HG03095 (cell line): ENCODE measurements at regions not wholly inside any gene's neighbourhood (a gene's known extent, or its start where the extent isn't known, plus 50 kb on each side); places are given as distances from the start of the nearest gene placed in this dataset.

Experiments
- ATAC-seq: cut with Tn5 transposase; IDR thresholded peaks from one replicate; pipeline ENCODE4 v1.9.1; 2021; ENCODE audit warnings: moderate library complexity; ENCODE audit not compliant: unreplicated experiment

DNA sequence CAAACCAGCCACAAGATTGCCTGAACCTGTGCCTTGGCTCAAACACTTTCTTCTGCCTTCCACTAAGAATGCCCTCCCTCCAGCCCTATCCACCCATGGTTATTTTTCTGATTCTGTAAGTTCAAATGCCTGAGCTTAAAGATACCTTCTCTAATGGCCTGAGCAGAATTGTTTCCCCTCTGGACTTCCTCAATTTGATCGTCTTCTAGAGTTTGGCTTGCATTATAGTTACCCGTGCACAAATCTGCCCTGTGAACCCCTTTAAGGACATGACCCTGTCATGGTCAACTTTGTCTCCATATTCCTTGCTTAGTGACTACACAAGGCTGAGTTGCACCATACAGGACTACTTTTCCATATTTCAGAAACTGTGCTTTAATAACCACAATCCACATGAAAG lies 481.0 kb downstream of the FOXO1 start:
- ATAC-seq, result no peak

DNA sequence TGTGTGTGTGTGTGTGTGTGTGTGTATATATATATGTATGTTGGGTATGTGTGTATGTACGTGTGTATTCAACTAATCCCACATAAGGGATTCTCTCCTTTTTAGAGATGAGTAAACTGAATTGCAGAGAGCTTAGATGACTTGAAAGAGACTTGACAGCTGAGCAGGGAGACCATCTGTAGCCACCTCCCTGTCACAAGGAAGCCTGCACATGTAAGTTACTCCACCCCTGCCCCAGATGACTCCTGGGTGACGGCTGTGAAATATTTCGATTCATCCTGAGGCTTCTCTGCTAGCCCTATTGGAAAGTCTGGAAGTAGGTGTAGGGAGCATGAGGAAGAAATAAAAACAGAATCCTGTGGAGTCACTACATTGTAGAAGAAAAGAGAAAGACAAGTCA lies 480.4 kb downstream of the FOXO1 start:
- ATAC-seq, result no peak

DNA sequence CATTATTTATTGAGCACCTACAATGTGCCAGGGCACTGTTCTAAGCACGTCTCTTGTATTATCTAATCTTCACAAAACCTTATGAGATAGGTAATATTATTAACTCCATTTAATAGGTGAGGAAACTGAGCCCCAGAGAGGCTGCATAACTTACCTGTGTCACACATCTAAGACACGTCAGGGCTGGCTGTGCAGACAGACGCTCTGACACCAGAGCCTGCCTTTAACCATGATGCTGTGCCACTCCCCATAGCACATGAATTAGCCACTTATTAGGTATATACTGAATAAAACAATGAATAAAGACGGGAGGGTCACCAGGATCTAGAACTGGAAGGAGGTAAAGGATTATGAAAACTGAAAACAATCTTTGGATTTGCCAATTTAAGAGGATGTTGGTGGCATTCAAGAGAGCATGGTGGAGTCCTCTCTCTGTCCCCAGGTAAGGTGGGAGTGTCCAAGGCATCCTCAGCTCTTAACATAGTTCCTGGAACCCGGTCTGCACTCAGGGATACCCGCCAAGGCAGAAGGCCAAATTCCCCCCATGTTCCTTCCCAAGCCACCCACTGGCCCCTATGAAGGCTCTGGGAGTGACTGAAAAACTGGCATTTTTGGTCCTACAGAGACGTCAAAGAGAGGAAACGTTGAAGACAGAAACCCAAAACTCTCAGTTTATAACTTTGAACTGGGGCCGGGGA lies 479.7 kb downstream of the FOXO1 start:
- ATAC-seq, result no peak

DNA sequence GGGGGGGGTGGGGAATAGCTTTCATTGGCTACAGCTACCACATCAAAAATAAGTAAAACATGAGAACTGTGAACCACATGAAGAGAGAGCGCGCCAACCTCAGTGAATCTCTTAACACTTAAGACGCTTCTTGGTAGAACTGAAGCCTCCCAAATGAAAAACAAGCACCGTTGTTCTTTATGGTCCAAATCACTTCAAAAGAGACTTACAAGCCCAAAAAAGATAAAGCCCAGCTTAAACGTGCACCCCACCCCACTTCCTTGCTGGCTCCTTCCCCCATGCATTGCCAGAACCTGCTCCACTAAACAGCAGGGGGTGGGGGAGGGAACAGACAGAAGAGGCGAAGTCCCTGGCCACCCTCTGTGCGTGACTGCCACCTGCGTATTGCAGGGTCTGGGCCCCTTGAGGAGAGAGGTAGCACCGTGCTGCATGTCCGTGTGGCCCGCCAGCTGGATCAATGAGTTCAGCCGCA lies 479.1 kb downstream of the FOXO1 start:
- ATAC-seq, result no peak

DNA sequence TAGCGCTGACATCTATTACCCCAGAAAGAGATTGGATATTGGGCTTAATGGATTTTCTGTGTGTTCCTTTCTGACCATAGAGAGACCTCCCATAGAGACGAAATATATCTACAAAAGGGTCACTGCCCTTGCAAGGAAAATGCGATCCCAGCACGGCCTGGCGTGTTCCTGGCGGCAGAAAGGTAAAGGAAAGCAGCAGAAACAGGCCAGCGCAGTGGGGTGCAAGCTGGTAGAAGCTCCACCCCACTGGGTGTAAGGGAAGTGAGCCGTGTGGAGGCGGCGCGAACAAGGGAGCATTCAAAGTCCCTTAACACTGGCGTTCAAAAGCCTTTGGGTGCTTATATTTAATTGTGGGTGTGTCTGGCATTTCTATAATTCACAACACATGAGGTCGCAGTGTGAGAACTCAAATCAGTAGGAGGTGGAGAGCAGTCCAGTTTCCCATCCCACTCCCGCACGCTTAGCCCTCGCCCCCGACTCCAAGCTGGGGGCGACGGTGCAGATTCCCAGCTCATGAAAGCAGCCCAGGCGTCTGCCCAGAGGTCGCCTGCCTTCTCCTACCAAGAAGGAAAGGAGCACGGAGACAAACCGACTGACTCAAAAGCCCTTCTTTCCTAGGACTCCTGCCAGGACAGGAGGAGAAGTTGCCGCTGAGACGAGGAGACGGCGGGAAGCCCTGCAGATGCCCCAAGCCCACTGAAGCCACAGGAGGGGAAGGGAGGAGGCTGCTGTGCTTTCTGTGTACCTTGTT lies 478.4 kb downstream of the FOXO1 start:
- ATAC-seq, result no peak

DNA sequence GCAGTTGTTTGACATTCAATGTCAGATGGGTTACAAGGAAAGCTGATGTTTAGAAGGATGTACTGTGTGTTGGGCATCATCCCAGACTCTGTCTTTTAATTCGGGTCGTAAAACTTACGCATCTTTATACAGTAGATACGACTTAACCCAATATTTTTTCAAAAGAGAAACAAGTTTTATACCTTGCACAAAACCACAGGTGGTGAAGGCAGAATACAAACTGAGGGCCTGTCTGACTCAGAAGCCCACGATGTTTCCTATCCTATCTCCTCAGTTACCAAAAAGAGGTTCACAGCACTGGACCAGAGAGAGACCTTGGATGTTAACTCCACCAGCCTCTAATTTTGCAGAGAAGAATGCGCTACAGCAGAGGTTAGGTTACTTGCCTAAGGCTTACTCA lies 477.0 kb downstream of the FOXO1 start:
- ATAC-seq, result no peak

DNA sequence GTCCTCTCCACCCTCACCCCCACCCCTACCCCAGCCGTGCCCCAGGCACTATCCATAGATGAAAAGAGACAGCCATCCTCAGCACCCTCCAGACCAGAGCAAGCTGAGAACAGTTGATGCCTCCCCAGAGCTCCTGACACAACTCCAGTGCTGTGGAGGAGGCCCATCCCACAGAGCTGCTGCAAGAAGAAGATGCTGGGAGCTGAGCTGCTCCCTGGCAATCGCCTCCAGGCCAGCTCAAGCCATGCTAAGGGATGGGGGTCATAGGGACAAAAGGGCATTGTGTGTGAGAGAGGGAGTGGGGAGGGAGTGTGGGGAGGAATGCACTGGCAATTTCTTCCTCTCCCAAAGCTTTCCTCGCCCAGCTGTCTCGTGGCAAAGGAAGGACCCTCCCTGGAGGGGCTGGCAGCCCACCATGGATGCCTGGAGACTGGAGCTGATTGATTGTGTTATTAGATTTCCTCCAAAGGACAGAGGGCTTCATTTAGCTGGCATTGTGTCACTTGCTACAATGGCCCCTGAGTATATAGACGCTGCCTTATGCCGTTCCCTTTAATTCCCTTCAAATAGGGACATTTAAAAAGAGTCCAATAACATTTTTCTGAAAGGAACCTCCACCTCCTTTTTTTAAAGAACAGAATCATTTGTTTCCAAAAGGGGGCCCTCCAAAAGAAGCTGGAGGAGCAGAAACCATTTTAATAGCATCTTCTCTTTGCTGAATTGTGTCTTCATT lies 476.4 kb downstream of the FOXO1 start:
- ATAC-seq, result no peak

DNA sequence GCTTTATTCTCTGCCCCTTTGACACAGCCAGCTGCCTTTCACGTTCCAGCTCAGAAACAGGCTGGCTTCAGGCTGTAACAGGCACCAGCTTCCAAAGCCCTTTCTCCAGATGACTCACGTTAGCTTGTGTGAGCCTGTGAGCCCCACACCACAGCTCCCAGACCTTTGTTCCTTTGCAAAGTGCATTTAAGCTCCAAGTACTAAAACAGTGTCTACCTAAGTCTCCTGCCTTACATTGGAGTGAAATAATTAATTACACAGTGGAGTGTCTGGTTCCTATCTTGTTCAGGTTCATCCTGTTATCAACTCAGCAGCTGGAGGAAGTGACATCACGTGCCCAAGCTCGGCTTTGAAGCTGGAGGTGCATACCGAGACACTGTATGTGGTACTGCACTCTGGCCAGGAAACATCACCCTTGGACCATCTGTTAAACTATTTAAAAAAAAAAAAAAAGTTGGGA lies 475.8 kb downstream of the FOXO1 start:
- ATAC-seq, result no peak

DNA sequence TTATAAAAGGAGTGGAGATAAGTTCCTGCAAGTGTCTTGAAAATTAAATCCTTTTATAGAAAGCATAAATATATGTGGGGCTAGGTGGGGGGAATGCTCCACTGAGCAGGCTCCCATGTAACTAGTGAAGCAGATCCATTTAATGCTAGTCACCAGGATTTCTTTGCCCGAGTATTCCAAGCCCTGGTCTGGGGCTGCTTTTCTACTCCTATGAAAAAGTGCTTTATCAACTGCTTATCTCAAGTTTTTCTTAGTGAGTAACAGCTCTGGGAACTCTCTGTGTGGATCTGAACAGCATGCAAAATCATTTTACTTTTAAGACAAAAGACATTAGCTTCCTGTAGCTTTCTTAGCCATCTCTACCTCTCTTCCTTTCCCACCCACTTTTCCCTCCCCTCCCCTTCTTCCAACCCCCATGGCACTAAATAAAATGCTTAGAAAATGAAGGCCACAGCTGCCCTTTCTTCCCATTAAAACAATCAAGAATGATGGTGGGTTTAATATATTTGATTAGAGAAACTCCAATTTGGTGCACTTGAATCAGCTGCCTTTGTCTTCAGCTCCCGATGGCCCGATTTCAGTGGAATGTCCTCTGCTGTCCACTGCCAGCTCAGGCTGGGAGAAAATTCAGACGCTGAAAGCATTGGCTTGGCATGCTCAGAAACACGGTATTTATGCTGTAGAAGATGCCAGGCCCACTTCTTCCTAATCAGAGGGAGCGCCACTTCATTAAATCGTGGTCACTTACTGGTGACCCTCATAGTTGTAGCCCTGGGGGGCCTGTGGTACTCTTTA lies 475.1 kb downstream of the FOXO1 start:
- no peak for ATAC-seq

DNA sequence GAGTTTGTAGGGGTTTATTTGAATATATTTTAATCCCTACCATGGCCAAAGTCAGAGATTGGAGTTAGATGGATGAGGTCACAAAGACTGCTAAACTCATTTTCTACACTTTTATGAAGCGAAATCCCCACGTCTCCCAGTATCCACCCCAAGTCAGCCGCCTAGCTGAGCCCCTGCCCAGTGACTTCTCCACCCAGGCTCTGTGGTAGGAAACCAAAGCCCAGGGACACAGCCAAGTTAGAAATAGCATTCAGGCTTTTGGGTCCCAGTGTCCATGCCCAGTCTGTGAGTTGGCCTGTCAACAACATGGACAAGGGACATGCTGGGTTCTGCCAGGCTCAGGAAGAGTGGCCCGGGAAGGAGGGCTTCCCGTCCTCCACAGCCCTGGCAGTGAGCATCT lies 474.0 kb downstream of the FOXO1 start:
- ATAC-seq, result no peak

DNA sequence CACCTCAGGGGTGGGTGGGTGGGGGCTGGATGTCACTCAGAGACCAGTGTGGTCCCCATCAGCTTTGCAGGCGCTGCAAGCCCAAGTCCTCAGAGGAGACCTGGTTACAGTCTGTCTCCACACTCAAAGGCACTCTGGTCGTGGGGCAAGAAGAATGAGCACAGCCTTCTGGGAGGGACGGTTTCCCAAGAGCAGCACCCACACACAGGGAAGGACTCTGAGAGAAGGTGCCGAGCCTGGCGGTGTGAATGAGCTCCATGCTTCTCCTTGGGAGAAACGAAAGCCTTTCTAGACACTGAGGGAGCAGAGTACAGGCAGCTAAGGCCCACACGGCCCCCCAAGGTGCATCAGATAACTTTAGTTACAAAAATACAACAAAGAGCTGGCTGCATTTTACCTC lies 473.6 kb downstream of the FOXO1 start:
- no peak for ATAC-seq

DNA sequence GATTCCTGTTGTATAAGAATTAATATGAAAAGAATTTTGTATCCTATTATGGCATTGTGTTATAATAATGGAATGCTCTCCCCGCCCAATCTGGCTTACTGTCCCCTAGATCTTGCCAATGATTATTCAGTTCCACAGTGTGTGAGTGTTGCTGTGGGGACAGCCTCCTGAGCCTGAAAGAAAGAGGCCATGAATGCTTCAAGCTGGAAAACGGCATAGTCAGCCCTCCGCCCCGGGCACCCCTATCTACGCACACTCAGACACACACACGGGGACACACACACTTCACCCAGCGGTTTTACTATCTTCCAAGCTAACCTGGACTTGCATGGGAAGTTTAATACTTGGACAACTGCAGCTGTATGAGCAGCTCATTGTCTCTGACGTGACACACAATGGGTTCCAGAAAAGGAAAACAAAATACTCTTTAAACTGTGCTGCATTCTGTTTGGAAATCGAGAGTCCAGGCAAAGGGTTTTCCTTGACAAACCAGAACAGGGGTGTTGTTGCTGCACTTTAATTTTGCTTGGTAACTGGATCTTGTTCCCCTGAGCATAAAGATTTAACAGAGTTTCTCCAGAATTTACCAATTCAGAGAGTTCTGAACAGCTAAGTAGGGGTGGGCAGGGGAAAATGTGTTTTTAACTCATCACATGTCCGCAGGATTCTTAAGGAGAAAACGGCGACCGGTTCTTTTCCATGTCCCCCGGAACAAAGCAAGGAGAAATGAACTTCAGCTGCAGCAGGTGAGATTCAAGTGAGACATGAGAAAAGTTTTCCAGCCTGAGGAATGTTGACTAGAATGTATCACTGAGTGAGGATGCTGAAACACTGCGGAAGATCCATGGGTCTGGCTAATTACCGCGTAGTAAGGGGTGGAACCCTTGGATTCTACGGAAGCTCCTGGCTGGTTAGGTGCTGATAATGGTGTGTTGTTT lies 472.9 kb downstream of the FOXO1 start:
- ATAC-seq, result no peak

DNA sequence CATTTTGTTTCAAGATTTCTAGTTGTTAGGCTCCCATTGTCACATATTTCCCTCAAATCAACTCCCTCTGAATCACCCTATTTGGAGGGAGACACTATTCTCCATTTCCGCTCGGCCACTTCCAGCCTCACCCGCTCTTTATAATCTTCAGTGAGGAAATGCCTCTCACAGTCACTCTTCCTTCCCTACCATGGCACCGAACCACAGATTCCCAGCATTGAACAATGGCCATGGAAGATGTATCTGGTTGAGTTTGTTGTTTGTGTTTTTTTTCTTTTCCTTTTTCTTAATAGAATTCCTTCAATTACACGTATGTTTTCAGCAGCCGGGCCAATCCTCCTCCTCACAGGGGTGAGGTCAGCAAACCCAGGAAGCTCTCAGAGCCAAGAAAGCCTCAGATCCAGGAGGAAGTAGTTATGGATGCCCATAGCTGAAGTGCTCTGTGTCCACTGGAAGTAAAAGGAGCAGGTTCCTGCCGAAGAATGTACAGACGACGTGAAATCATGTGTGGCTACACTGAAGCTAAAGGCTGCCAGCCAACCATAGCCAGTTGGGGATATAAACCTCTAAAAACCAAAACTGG lies 472.1 kb downstream of the FOXO1 start:
- no peak for ATAC-seq

DNA sequence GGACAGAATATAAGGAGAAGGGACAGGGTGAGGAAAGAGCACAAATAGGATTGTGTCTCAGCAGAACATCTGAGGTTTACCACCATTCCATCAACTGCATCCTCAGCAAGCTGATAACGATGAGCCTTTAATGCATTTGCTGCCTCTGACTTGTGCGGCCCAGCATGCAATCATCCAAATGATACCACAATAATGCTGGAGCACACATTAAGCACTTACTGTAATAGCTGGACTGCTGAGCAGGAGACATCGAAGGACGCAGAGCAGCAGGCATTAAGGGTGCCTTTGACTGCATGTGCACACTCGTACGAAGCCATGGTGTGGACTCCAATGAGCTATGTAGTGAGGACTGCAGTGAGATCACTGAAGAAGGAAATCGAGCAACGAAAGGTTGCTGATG lies 469.4 kb downstream of the FOXO1 start:
- ATAC-seq, result no peak

DNA sequence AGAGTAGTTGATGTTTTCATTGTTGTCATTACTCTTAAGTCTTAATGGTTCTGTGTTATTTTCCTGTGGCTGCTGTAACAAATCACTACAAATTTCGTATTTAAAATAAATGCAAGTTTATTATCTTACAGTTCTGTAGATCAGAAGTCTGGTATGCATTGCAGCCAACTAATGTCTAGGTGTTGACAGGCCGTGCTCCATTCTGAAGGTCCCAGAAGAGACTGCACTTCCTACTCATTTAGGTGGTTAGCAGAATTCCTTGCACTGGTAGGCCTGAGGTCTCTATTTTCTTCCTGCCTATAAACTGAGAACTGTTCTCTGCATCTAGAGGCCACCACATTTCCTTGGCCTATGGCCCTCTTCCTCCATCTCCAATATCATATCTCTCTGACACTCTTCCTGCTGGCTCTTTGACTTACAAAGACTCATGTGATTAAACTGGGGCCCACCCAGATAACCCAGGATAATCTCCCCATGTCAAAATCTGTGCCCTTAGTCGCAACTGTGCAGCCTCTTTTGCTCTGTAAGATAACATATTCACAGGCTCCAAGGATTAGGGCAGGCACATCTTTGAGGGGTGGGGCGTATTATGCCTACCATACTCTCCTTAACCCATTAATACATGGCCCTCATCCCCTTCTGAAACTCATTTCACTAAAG lies 468.4 kb downstream of the FOXO1 start:
- no peak for ATAC-seq

DNA sequence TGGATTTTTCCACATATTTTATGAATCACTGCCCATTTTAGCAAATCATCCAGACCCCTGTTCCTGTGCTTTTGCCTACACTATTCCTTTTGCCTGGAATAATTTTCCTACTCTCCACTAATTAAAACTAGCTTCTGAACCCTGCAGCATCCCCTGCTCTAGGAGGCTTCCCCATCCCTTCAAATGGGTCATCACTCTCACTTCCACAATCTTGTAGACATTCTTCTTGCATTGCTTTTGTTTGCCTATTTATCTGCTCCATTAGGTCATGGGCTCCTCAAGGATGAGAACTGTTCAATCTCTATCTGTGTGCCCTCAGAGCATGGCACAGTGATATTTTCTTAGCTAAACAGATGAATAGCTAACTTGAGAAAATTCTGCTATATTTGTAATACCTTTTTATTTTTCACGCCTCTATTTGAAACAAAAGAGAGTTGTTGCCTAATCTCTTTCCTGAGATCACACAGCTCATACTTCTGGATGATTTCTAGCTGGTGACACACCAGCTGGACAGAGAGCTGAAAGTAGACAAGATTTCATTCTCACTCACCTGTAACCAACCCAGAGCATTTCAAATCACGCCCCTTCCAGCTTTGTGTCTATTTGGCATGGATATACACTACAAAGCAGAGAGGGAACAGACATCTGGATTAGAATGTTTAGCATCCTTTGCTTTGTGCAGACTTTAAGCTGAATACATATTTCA lies 466.0 kb downstream of the FOXO1 start:
- no peak for ATAC-seq

DNA sequence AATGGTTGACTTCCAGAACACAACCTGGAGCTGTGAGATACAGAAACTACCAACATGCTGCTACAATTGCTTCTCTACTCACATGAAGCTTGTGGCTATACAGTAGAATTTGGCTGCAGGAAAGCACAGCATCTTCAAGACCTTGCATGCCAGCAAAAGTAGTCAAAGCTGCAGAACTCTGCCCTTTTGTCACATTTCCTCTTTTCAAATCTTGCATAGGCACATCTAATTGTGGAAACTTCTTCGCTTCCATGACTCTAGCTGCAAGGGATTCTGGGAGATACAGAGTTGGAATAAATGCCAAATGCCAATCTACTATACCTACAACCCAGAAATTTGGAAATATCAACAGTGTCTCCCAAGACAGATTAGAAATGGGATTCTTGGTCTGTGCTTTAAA lies 462.2 kb downstream of the FOXO1 start:
- no peak for ATAC-seq

DNA sequence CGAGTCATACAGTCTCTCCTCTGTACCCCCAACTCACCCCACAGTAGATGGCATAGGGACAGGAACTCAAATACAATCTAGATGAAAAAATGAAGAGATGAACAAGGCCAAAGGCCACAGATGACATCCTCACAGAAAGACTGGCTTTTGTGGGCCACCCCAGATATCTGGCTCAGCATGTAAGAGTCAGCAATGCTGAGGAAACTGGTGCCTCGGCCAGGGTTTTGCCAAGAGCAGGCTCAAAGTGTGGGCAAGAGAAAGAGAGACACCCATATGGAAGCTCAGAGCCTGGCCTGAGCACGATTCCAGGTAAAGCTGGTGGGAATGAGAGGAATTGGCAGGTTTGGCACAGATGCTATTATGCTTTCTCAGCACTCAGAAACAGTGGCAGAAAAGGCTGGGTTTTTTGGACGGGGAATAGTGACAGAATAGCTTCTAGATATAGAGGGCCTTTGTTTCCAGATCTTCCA lies 460.6 kb downstream of the FOXO1 start:
- no peak for ATAC-seq
